HepG2 (cell line): ENCODE measurements at regions not wholly inside any gene's neighbourhood (a gene's known extent, or its start where the extent isn't known, plus 50 kb on each side); places are given as distances from the start of the nearest gene placed in this dataset.

Source experiments
- ATAC-seq: fragments of 200-7000 bp; cut with Tn5 transposase; 3 replicates; pipeline ENCODE4 v1.9.1; 2020; ENCODE audit warnings: mild to moderate bottlenecking, moderate library complexity
- BruUV-seq: library from RNA; stranded (reverse); fragments of 400-500 nt; replicated peaks from 2 replicates; lab custom pipeline; 2021; lab: Mats Ljungman, UMichigan
- CTCF ChIA-PET: fragments of 300-600 bp; formaldehyde crosslinking; extraction: SDS; loops from one replicate; lab custom pipeline; 2021; ENCODE audit warnings: low total read pairs, inconsistent platforms, low intra/inter-chr PET ratio; lab: Yijun Ruan, JAX
- POLR2A ChIA-PET: fragments of 350-600 bp; sonication (Branson Sonifier 250); formaldehyde crosslinking; loops from one replicate; lab custom pipeline; 2020; ENCODE audit warnings: antibody characterized with exemption, inconsistent platforms; lab: Yijun Ruan, JAX
- DNase-seq: peaks from one replicate; pipeline ENCODE4 v3.0.0-alpha.2; 2015; ENCODE audit warnings: low spot score
- FAIRE-seq: peaks from 3 replicates; lab custom pipeline; 2011; peaks lifted over from hg19 to GRCh38; lab: Jason Lieb, UNC
- H2AFZ ChIP-seq: one replicate; pipeline ENCODE4 v1.6.1; 2011; ENCODE audit warnings: low read length, inconsistent platforms
- H3K27ac ChIP-seq: fragments of 300-600 bp; 3 replicates; pipeline ENCODE4 v1.8.0; 2011; ENCODE audit warnings: mixed run types, mild to moderate bottlenecking, mixed read lengths, low read length, inconsistent platforms; ENCODE audit not compliant: insufficient read depth; ENCODE audit errors: extremely low read length
- H3K27me3 ChIP-seq, 2 experiments: fragments of 200-600 bp in 1 of 2; 2 replicates in 1 of 2; 3 replicates in 1 of 2; pipeline versions ENCODE4 v1.6.0 to v1.8.0; 2011; ENCODE audit warnings: low read length in 2 of 2, mild to moderate bottlenecking in 2 of 2, moderate library complexity in 2 of 2, inconsistent platforms in 1 of 2; ENCODE audit not compliant: insufficient read depth in 2 of 2, control insufficient read depth in 1 of 2
- H3K36me3 ChIP-seq, 2 experiments: fragments of 200-600 bp in 1 of 2; replicated peaks in 1 of 2; 2 replicates in 1 of 2; 3 replicates in 1 of 2; pipeline versions ENCODE4 v1.5.1 to v1.8.0; 2011; ENCODE audit warnings: low read length in 2 of 2, inconsistent platforms in 1 of 2; ENCODE audit not compliant: insufficient read depth in 2 of 2, control insufficient read depth in 1 of 2
- H3K4me1 ChIP-seq: 2 replicates; pipeline ENCODE4 v1.5.1; 2012; ENCODE audit warnings: low read length, inconsistent platforms; ENCODE audit not compliant: insufficient read depth
- H3K4me2 ChIP-seq: 2 replicates; pipeline ENCODE4 v1.6.0; 2011; ENCODE audit warnings: low read depth, low read length, inconsistent platforms
- H3K4me3 ChIP-seq, 3 experiments: fragments of 200-600 bp in 1 of 3; sonication (generic), shearing (Covaris generic) in 1 of 3; replicated peaks in 1 of 3; 2 replicates each; pipeline ENCODE4 v1.5.1; 2011 to 2016; ENCODE audit warnings: low read length in 3 of 3, inconsistent platforms in 2 of 3, low read depth in 2 of 3, mild to moderate bottlenecking in 2 of 3, control low read depth in 1 of 3, mixed read lengths in 1 of 3; ENCODE audit not compliant: insufficient read depth in 1 of 3
- H3K79me2 ChIP-seq: one replicate; pipeline ENCODE4 v1.6.1; 2011; ENCODE audit warnings: low read length, inconsistent platforms; ENCODE audit not compliant: insufficient read depth
- H3K9ac ChIP-seq: 2 replicates; pipeline ENCODE4 v1.6.0; 2011; ENCODE audit warnings: mild to moderate bottlenecking, low read depth, low read length, inconsistent platforms; ENCODE audit not compliant: insufficient read depth
- H3K9me3 ChIP-seq: 2 replicates; pipeline ENCODE4 v1.5.1; 2012; ENCODE audit warnings: mild to moderate bottlenecking, low read length
- H4K20me1 ChIP-seq: 2 replicates; pipeline ENCODE4 v1.6.0; 2011; ENCODE audit warnings: inconsistent platforms, mild to moderate bottlenecking, low read length, moderate library complexity; ENCODE audit not compliant: insufficient read depth
- HMG20B ChIP-seq: conservative IDR thresholded peaks from 2 replicates; pipeline ENCODE4 v1.6.1; 2016; ENCODE audit warnings: missing genetic modification reagents, missing compliant biosample characterization
- HNRNPK ChIP-seq: fragments of 200-400 bp; formaldehyde crosslinking; IDR thresholded peaks from 2 replicates; pipeline ENCODE4 v1.6.1; 2018; ENCODE audit warnings: low read length, low read depth, moderate library complexity, mild to moderate bottlenecking; ENCODE audit not compliant: poor library complexity, severe bottlenecking
- IKZF4 ChIP-seq: sonication (generic); formaldehyde crosslinking; IDR thresholded peaks from 2 replicates; pipeline ENCODE4 v1.5.1; 2020; ENCODE audit warnings: borderline replicate concordance, mild to moderate bottlenecking, low read depth, missing genetic modification reagents; ENCODE audit errors: not compliant biosample characterization
- MAFK ChIP-seq, 2 experiments: IDR thresholded peaks in 1 of 2; conservative IDR thresholded peaks in 1 of 2; 2 replicates each; pipeline ENCODE4 v1.6.1; 2011; ENCODE audit warnings: improper control_type of control experiment in 2 of 2, low read length in 2 of 2
- PAXIP1 ChIP-seq: sonication (generic); formaldehyde crosslinking; conservative IDR thresholded peaks from 2 replicates; pipeline ENCODE4 v1.4.0; 2020; ENCODE audit warnings: mild to moderate bottlenecking, missing genetic modification reagents, moderate library complexity
- PHF5A ChIP-seq: IDR thresholded peaks from one replicate; pipeline ENCODE4 v1.6.1; 2018; ENCODE audit warnings: low read depth, missing genetic modification reagents; ENCODE audit not compliant: unreplicated experiment
- RXRA ChIP-seq: sonication (generic); formaldehyde crosslinking; IDR thresholded peaks from 2 replicates; pipeline ENCODE4 v1.5.1; 2020; ENCODE audit warnings: missing genetic modification reagents
- SAP130 ChIP-seq: IDR thresholded peaks from 2 replicates; pipeline ENCODE4 v1.6.1; 2016; ENCODE audit warnings: low read depth
- SMAD9 ChIP-seq: sonication (generic); formaldehyde crosslinking; IDR thresholded peaks from 2 replicates; pipeline ENCODE4 v1.5.1; 2020; ENCODE audit warnings: mild to moderate bottlenecking, missing genetic modification reagents
- TGIF2 ChIP-seq: IDR thresholded peaks from 2 replicates; pipeline ENCODE4 v1.6.1; 2016; ENCODE audit warnings: control low read depth, missing compliant biosample characterization
- TMF1 ChIP-seq: sonication (generic); formaldehyde crosslinking; IDR thresholded peaks from 2 replicates; pipeline ENCODE4 v1.8.1; 2022; ENCODE audit warnings: low read depth, missing genetic modification reagents
- ZHX1 ChIP-seq: sonication (generic); formaldehyde crosslinking; IDR thresholded peaks from 2 replicates; pipeline ENCODE4 v1.8.1; 2022; ENCODE audit warnings: low read depth, mild to moderate bottlenecking, missing genetic modification reagents
- ZNF382 ChIP-seq: sonication (generic); formaldehyde crosslinking; IDR thresholded peaks from 2 replicates; pipeline ENCODE4 v1.5.0; 2020; ENCODE audit warnings: missing genetic modification reagents, mild to moderate bottlenecking, borderline replicate concordance
- WGBS: methylation state at CpG from one replicate; pipeline ENCODE4 v1.1.6; 2017; ENCODE audit warnings: low lambda C conversion rate; 5-methylcytosine and 5-hydroxymethylcytosine counted together
- in situ Hi-C: cut with HindIII; loops from 2 replicates; pipeline ENCODE4 v1.10.0; 2017; ENCODE audit warnings: low pct_unique_long_range_greater_than_20kb; ENCODE audit not compliant: extremely low pct_ligation_motif_present
- intact Hi-C: fragments of 100-400 bp; cut with micrococcal nuclease; formaldehyde crosslinking; loops from one replicate; pipeline ENCODE4 v1.10.0; 2022; ENCODE audit not compliant: unreplicated experiment
- TF ChIP-seq, protein P1 (sequence below): sonication (generic); formaldehyde crosslinking; IDR thresholded peaks from 2 replicates; pipeline ENCODE4 v1.9.0; 2021; ENCODE audit warnings: missing genetic modification reagents, borderline replicate concordance
- TF ChIP-seq, protein P2 (sequence below): IDR thresholded peaks from 2 replicates; pipeline ENCODE4 v1.6.1; 2016; ENCODE audit warnings: missing biosample characterization, missing genetic modification reagents, low read depth

DNA sequence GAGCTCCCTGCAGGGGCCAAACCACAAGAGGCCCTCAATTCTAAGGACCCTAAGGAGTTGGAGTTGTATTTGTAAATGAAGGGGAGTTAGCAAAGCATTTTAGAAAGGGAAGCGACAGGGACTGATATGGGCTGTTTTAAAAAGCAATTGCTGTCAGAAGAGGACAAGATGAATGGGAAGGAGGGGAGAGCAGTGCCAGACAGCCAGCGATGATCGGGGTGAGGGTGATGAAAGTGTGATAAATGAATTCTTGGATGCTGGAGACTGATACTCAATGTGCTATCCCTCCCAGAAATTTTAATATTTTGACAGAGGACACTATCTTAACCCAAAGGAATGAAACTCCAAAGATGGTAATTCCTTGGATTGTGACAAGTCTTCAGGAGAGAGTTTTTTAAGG, 289.2 kb downstream of the CLIC5 start (continued):
- TF ChIP-seq SMAD9 (CRISPR knock-in tag) = no peak

GRCh38 chr6:45724511-45724910, 291.1 kb downstream of the CLIC5 start:
- no peaks in the 10 kb centered on the region for H4K20me1 ChIP-seq
- intact Hi-C loops = no loop called here
- TF ChIP-seq HNRNPK (no peak), SAP130 (no peak), IKZF4 (CRISPR knock-in tag) (no peak), PAXIP1 (CRISPR knock-in tag) (no peak), ZHX1 (CRISPR knock-in tag) (no peak), TMF1 (CRISPR knock-in tag) (no peak), HMG20B (no peak), RXRA (CRISPR knock-in tag) (no peak), TGIF2 (CRISPR knock-in tag) (no peak), ZNF382 (CRISPR knock-in tag) (no peak), PHF5A (no peak), MAFK (conservative IDR thresholded peaks at IDR 0.05 in 1 of 2, IDR thresholded peaks at IDR 0.05 in 1 of 2; ENCODE audit: low read length in 2 of 2) (no peak)
- TF ChIP-seq, protein P1, sequence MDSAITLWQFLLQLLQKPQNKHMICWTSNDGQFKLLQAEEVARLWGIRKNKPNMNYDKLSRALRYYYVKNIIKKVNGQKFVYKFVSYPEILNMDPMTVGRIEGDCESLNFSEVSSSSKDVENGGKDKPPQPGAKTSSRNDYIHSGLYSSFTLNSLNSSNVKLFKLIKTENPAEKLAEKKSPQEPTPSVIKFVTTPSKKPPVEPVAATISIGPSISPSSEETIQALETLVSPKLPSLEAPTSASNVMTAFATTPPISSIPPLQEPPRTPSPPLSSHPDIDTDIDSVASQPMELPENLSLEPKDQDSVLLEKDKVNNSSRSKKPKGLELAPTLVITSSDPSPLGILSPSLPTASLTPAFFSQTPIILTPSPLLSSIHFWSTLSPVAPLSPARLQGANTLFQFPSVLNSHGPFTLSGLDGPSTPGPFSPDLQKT (CRISPR knock-in tag) = no peak
- TF ChIP-seq, protein P2, sequence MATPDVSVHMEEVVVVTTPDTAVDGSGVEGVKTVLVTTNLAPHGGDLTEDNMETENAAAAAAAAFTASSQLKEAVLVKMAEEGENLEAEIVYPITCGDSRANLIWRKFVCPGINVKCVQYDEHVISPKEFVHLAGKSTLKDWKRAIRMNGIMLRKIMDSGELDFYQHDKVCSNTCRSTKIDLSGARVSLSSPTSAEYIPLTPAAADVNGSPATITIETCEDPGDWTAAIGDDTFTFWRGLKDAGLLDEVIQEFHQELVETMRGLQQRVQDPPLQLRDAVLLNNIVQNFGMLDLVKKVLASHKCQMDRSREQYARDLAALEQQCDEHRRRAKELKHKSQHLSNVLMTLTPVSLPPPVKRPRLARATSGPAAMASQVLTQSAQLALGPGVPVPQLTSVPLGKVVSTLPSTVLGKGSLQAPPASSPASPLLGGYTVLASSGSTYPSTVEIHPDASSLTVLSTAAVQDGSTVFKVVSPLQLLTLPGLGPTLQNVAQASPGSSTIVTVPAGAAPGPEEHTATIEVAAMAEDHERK = no peak
- in situ Hi-C loops = no loop called here
- H3K27ac ChIP-seq = no peak overlapping the region
- no peak overlapping the region for H3K4me2 ChIP-seq
- H3K36me3 ChIP-seq = no peaks in the 10 kb centered on the region
- ATAC-seq (no peak), FAIRE-seq (no peak), DNase-seq (no peak)
- 46% methylated on average over 2 of the region's 2 CpGs for WGBS
- ChIA-PET CTCF (no interaction called here), POLR2A (no interaction called here)
- H3K9ac ChIP-seq = no peak overlapping the region
- H3K9me3 ChIP-seq = no peaks in the 10 kb centered on the region
- no peaks in the 10 kb centered on the region for H3K79me2 ChIP-seq
- no peak overlapping the region for H2AFZ ChIP-seq
- H3K27me3 ChIP-seq = no peaks in the 10 kb centered on the region; a peak in 1 of 5 replicates
- no TSS peak for BruUV-seq
- no peak overlapping the region for H3K4me3 ChIP-seq
- H3K4me1 ChIP-seq = no peaks in the 10 kb centered on the region
